HEK293 (cell line): ENCODE measurements at regions not wholly inside any gene's neighbourhood (a gene's known extent, or its start where the extent isn't known, plus 50 kb on each side); places are given as distances from the start of the nearest gene placed in this dataset.

ENCODE experiments used
- CTCF ChIA-PET: fragments of 350-600 bp; formaldehyde crosslinking; extraction: SDS; loops from one replicate; lab custom pipeline; 2021; ENCODE audit warnings: antibody characterized with exemption; lab: Yijun Ruan, JAX
- POLR2A ChIA-PET: fragments of 300-600 bp; formaldehyde crosslinking; extraction: SDS; loops from one replicate; lab custom pipeline; 2020; ENCODE audit warnings: antibody characterized with exemption, inconsistent platforms; lab: Yijun Ruan, JAX
- H3K27ac ChIP-seq: fragments of 200-500 bp; sonication (Bioruptor generic); 2 replicates; pipeline ENCODE4 v1.5.1; 2014; ENCODE audit warnings: low read depth, low read length, control low read depth, inconsistent platforms; ENCODE audit errors: extremely low read depth
- H3K36me3 ChIP-seq, 2 experiments: fragments of 200-500 bp in 1 of 2; sonication (Bioruptor generic) in 1 of 2; 1 replicate in 1 of 2; 2 replicates in 1 of 2; pipeline ENCODE4 v1.5.1; 2014 to 2017; ENCODE audit warnings: inconsistent platforms in 2 of 2, low read length in 2 of 2; ENCODE audit not compliant: control insufficient read depth in 2 of 2, insufficient read depth in 1 of 2
- H3K4me1 ChIP-seq: fragments of 200-500 bp; sonication (Bioruptor generic); 2 replicates; pipeline ENCODE4 v1.5.1; 2014; ENCODE audit warnings: mild to moderate bottlenecking, low read length, inconsistent platforms; ENCODE audit not compliant: control insufficient read depth, insufficient read depth
- H3K4me3 ChIP-seq: 2 replicates; pipeline ENCODE4 v1.5.1; 2011; ENCODE audit warnings: low read depth, mild to moderate bottlenecking, control low read depth, low read length, moderate library complexity
- H3K9me3 ChIP-seq: fragments of 200-500 bp; sonication (Bioruptor generic); 2 replicates; pipeline ENCODE4 v1.5.1; 2014; ENCODE audit warnings: low read depth, low read length, inconsistent platforms; ENCODE audit not compliant: control insufficient read depth, insufficient read depth
- GLIS1 ChIP-seq: fragments of 450-650 bp; formaldehyde crosslinking; IDR thresholded peaks from 2 replicates; pipeline ENCODE4 v1.5.1; 2016; ENCODE audit warnings: missing biosample characterization, missing genetic modification characterization
- KLF9 ChIP-seq: fragments of 450-650 bp; formaldehyde crosslinking; IDR thresholded peaks from 2 replicates; pipeline ENCODE4 v1.5.1; 2016; ENCODE audit warnings: missing biosample characterization, missing genetic modification characterization, low read depth
- OSR2 ChIP-seq: fragments of 450-650 bp; formaldehyde crosslinking; IDR thresholded peaks from 2 replicates; pipeline ENCODE4 v1.5.1; 2016; ENCODE audit warnings: missing biosample characterization, missing genetic modification characterization
- SALL2 ChIP-seq: fragments of 450-650 bp; formaldehyde crosslinking; IDR thresholded peaks from 2 replicates; pipeline ENCODE4 v1.5.0; 2017; ENCODE audit warnings: missing biosample characterization, mild to moderate bottlenecking, missing genetic modification characterization, borderline replicate concordance
- ZFP3 ChIP-seq: fragments of 450-650 bp; formaldehyde crosslinking; IDR thresholded peaks from 2 replicates; pipeline ENCODE4 v1.5.1; 2016; ENCODE audit warnings: low read depth, missing biosample characterization, missing genetic modification characterization
- ZFP37 ChIP-seq: fragments of 450-650 bp; formaldehyde crosslinking; IDR thresholded peaks from 2 replicates; pipeline ENCODE4 v1.5.1; 2016; ENCODE audit warnings: missing biosample characterization, missing genetic modification characterization
- ZIC2 ChIP-seq: fragments of 450-650 bp; formaldehyde crosslinking; IDR thresholded peaks from 2 replicates; pipeline ENCODE4 v1.5.1; 2016; ENCODE audit warnings: missing biosample characterization, missing genetic modification characterization
- ZNF426 ChIP-seq: fragments of 450-650 bp; formaldehyde crosslinking; IDR thresholded peaks from 2 replicates; pipeline ENCODE4 v1.5.1; 2017; ENCODE audit warnings: missing biosample characterization, missing genetic modification characterization, mild to moderate bottlenecking, inconsistent platforms, moderate library complexity
- ZNF544 ChIP-seq: fragments of 450-650 bp; formaldehyde crosslinking; IDR thresholded peaks from 2 replicates; pipeline ENCODE4 v1.5.0; 2017; ENCODE audit warnings: missing biosample characterization, missing genetic modification characterization
- ZNF580 ChIP-seq: fragments of 450-650 bp; formaldehyde crosslinking; IDR thresholded peaks from 2 replicates; pipeline ENCODE4 v1.5.1; 2016; ENCODE audit warnings: missing biosample characterization, missing genetic modification characterization
- ZNF596 ChIP-seq: fragments of 450-650 bp; IDR thresholded peaks from 2 replicates; pipeline ENCODE4 v1.5.0; 2018; ENCODE audit warnings: missing biosample characterization, mild to moderate bottlenecking, missing genetic modification characterization, moderate library complexity
- ZNF610 ChIP-seq: fragments of 450-650 bp; formaldehyde crosslinking; IDR thresholded peaks from 2 replicates; pipeline ENCODE4 v1.5.1; 2016; ENCODE audit warnings: missing biosample characterization, missing genetic modification characterization, borderline replicate concordance
- ZNF645 ChIP-seq: fragments of 450-650 bp; formaldehyde crosslinking; IDR thresholded peaks from 2 replicates; pipeline ENCODE4; 2016; ENCODE audit warnings: missing biosample characterization, missing genetic modification characterization
- ZNF660 ChIP-seq: fragments of 450-650 bp; IDR thresholded peaks from 2 replicates; pipeline ENCODE4 v1.5.1; 2018; ENCODE audit warnings: missing biosample characterization, mild to moderate bottlenecking, missing genetic modification characterization
- ZSCAN16 ChIP-seq: fragments of 450-650 bp; formaldehyde crosslinking; IDR thresholded peaks from 2 replicates; pipeline ENCODE4 v1.5.1; 2016; ENCODE audit warnings: missing biosample characterization, missing genetic modification characterization
- TF ChIP-seq, protein P1 (sequence below): fragments of 450-650 bp; formaldehyde crosslinking; IDR thresholded peaks from 2 replicates; pipeline ENCODE4 v1.5.1; 2016; ENCODE audit warnings: missing biosample characterization, missing genetic modification characterization, low read depth

GRCh38 chr1:29838738-29839320 is 602.5 kb downstream of the PTPRU start:
- Histone ChIP-seq H3K36me3 (no peaks in the 10 kb centered on the region), H3K27ac (no peak overlapping the region), H3K4me3 (no peak overlapping the region), H3K9me3 (no peaks in the 10 kb centered on the region), H3K4me1 (no peaks in the 10 kb centered on the region)
- CTCF ChIA-PET = interaction anchor here (0.7 to 1.2 kb wide), 3 partner anchors 10 to 48 kb away, joined by 3 to 4 read pairs (median 3); no protein-coding TSS in a partner anchor
- POLR2A ChIA-PET = no interaction called here
- no peak for TF ChIP-seq ZNF580
- TF ChIP-seq, protein P1, sequence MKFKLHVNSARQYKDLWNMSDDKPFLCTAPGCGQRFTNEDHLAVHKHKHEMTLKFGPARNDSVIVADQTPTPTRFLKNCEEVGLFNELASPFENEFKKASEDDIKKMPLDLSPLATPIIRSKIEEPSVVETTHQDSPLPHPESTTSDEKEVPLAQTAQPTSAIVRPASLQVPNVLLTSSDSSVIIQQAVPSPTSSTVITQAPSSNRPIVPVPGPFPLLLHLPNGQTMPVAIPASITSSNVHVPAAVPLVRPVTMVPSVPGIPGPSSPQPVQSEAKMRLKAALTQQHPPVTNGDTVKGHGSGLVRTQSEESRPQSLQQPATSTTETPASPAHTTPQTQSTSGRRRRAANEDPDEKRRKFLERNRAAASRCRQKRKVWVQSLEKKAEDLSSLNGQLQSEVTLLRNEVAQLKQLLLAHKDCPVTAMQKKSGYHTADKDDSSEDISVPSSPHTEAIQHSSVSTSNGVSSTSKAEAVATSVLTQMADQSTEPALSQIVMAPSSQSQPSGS = 0 out of 2 replicates have a peak, but pooled peaks have one; percentile 3

DNA sequence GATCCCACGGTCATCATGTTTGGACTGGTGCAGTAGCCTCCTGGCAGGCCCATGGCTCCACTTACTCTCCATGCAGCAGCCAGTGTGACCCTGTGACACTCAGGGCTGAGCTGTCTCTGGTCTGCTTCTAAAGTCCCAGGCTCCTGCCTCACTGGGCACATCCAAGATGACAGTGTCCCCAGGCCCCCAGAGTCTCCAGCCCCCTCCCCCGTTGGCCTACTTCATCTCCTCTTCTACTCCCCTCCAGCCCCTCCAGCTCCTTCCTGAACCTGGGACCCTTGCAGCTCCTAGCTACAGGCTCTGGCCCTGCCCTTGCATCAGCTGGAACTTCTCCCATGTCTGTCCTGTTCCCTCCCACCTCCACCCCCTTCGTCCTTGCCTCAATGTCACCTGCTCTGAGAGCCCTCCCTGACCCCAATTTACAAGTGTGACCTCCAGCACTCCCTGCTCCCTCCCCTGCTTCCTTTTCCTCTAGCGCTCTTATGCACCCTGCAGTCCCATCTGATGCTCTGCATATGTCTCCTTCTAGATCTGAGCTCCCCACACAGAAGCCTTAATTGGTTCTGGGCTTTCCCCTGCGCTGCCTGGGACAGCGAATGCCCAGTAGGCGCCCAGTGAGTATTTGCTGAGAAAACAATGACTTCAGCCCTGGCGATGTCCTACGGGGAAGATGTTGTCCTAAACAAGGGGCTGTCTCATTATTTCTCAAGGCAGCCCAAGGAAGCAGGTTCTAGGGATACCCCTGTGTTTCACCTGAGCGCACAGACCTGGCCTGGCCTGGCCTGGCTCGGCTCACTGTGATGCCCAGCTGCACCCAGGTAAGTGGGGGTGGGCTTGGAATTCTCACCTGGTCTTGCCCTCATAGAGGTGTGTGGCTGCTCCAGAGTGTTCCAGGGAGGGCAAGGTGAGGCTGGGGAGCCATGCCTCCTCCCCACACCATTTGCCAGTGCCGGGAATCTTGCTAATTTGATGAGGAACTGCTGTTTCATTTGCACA is 600.6 kb downstream of the PTPRU start:
- peak; percentile 50 for TF ChIP-seq ZIC2 (tag by site-specific recombination)
- no peak for TF ChIP-seq ZNF596 (tag by site-specific recombination)
- ChIA-PET CTCF (interaction anchor here (0.6 to 1.2 kb wide), 3 partner anchors 44 to 1660 kb away, joined by 3 to 10 read pairs (median 3); no protein-coding TSS in a partner anchor), POLR2A (no interaction called here)
- H3K36me3 ChIP-seq = no peaks in the 10 kb centered on the region
- no peaks in the 10 kb centered on the region for H3K9me3 ChIP-seq
- no peak overlapping the region for H3K27ac ChIP-seq
- no peaks in the 10 kb centered on the region for H3K4me1 ChIP-seq
- no peak overlapping the region for H3K4me3 ChIP-seq

DNA sequence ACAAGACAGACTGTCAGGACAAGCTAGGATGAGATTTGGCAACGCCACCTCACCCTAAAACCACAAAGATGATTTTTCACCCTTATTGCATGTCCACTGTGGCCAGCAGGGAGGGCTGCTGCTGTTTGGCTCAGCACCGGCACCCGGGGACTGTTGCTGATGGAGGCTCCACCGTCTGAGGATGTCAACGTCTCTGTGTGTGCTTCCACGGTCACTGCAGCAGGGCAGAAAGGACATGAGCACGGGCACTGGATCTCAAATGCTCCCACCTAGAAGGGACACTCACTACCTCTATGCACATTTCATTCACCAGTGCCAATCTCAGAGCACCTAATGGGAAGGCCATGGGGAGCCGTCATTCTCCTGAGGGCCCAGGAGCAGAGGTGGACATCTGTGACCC is 599.6 kb downstream of the PTPRU start:
- H3K4me1 ChIP-seq = no peaks in the 10 kb centered on the region
- no peak overlapping the region for H3K27ac ChIP-seq
- no peak for TF ChIP-seq ZFP3 (tag by site-specific recombination)
- TF ChIP-seq ZNF544 = no peak
- TF ChIP-seq, protein P1 = no peak
- no peak for TF ChIP-seq ZNF426 (tag by site-specific recombination)
- no peak for TF ChIP-seq OSR2 (tag by site-specific recombination)
- no peak for TF ChIP-seq SALL2 (tag by site-specific recombination)
- TF ChIP-seq ZFP37 (tag by site-specific recombination) = no peak
- no peak for TF ChIP-seq ZNF660 (tag by site-specific recombination)
- no peak for TF ChIP-seq ZSCAN16
- TF ChIP-seq GLIS1 = no peak
- TF ChIP-seq ZNF645 (tag by site-specific recombination) = no peak
- no peak for TF ChIP-seq KLF9
- TF ChIP-seq ZNF610 (tag by site-specific recombination) = no peak
- ChIA-PET CTCF (interaction anchor here (0.5 to 1.4 kb wide), 3 partner anchors 280 to 734 kb away, joined by 3 to 4 read pairs (median 3); no protein-coding TSS in a partner anchor), POLR2A (no interaction called here)
- H3K36me3 ChIP-seq = no peaks in the 10 kb centered on the region
- H3K4me3 ChIP-seq = no peak overlapping the region
- no peaks in the 10 kb centered on the region for H3K9me3 ChIP-seq
